Gastroesophageal sphincter (tissue), 4 donors: ENCODE measurements at regions not wholly inside any gene's neighbourhood (a gene's known extent, or its start where the extent isn't known, plus 50 kb on each side); places are given as distances from the start of the nearest gene placed in this dataset.

Experiments used
- ATAC-seq: fragments of 150-250 bp; one replicate; pipeline ENCODE4 v1.9.1; 2016; ENCODE audit warnings: mild to moderate bottlenecking, moderate library complexity
- H3K27ac ChIP-seq, 4 donors: fragments of 200-600 bp; sonication (generic) in 3 of 4; 1 replicate in 3 of 4; 2 replicates in 1 of 4; pipeline ENCODE4 v1.5.1; 2016 to 2019
- H3K27me3 ChIP-seq: fragments of 200-600 bp; sonication (generic); one replicate; pipeline ENCODE4 v1.5.1; 2019
- H3K36me3 ChIP-seq, 2 donors: fragments of 200-600 bp; sonication (generic); one replicate each; pipeline ENCODE4 v1.5.1; 2019; ENCODE audit warnings: control low read depth in 1 of 2
- H3K4me1 ChIP-seq, 3 donors: fragments of 200-600 bp; sonication (generic); 1 replicate in 2 of 3; 2 replicates in 1 of 3; pipeline ENCODE4 v1.5.1; 2016 to 2019; ENCODE audit warnings: control low read depth in 2 of 3
- H3K4me3 ChIP-seq, 2 donors: fragments of 200-600 bp; sonication (generic); one replicate each; pipeline ENCODE4 v1.5.1; 2019; ENCODE audit warnings: mild to moderate bottlenecking in 1 of 2, moderate library complexity in 1 of 2
- H3K9me3 ChIP-seq, 3 donors: fragments of 200-600 bp; sonication (generic); one replicate each; pipeline ENCODE4 v1.5.1; 2017 to 2019; ENCODE audit warnings: control low read depth in 2 of 3
- CTCF ChIP-seq, 4 experiments: fragments of 200-600 bp in 2 of 4; fragments of 450-650 bp in 2 of 4; sonication (generic) in 1 of 4; IDR thresholded peaks; one replicate each; pipeline ENCODE4 v1.5.1; 2017 to 2019; ENCODE audit warnings: antibody characterized with exemption in 4 of 4, mild to moderate bottlenecking in 2 of 4, moderate library complexity in 2 of 4
- EP300 ChIP-seq: sonication (generic); formaldehyde crosslinking; IDR thresholded peaks from one replicate; pipeline ENCODE4 v1.6.1; 2017; ENCODE audit warnings: antibody characterized with exemption, mild to moderate bottlenecking
- POLR2A ChIP-seq, 2 donors: fragments of 450-650 bp; IDR thresholded peaks; one replicate each; pipeline ENCODE4 v1.6.1; 2017; ENCODE audit warnings: antibody characterized with exemption in 2 of 2, mild to moderate bottlenecking in 2 of 2, moderate library complexity in 1 of 2
- POLR2AphosphoS5 ChIP-seq: sonication (generic); formaldehyde crosslinking; IDR thresholded peaks from one replicate; pipeline ENCODE4 v1.6.1; 2017; ENCODE audit warnings: antibody characterized with exemption
- WGBS, 2 donors: methylation state at CpG; one replicate each; pipeline ENCODE4 v1.1.5; 2018; ENCODE audit warnings: low coverage in 1 of 2; 5-methylcytosine and 5-hydroxymethylcytosine counted together

- Histone ChIP-seq H3K9me3 (no peaks in the 10 kb centered on the region), H3K36me3 (no peaks in the 10 kb centered on the region), H3K4me1 (peaks cover 0 to 14% (median under 1%) of the 10 kb centered on the region in 3 donors), H3K27me3 (no peaks in the 10 kb centered on the region), H3K27ac (no peak overlapping the region), H3K4me3 (no peak overlapping the region)
- no peak for ATAC-seq
- WGBS, 2 donors, result 92 to 93% methylated on average over 2 to 4 of the region's 10 CpGs
- TF ChIP-seq POLR2A (IDR thresholded peaks at IDR 0.05) (no peak), POLR2AphosphoS5 (no peak), EP300 (no peak), CTCF (IDR thresholded peaks at IDR 0.05) (no peak)
Observed at GRCh38 chr11:76260296-76260925, 54.1 kb upstream of the WNT11 start.

- Histone ChIP-seq H3K4me3 (no peak overlapping the region), H3K9me3 (no peaks in the 10 kb centered on the region), H3K36me3 (no peaks in the 10 kb centered on the region), H3K4me1 (peaks cover 0 to 8% (median 0%) of the 10 kb centered on the region in 3 donors), H3K27ac (no peak overlapping the region), H3K27me3 (no peaks in the 10 kb centered on the region)
- TF ChIP-seq CTCF (IDR thresholded peaks at IDR 0.05) (no peak), POLR2AphosphoS5 (no peak), EP300 (no peak), POLR2A (IDR thresholded peaks at IDR 0.05) (no peak)
- no peak for ATAC-seq
Observed at GRCh38 chr11:76259299-76259908, 53.1 kb upstream of the WNT11 start.

GRCh38 chr11:76257074-76257719 lies 50.9 kb upstream of the WNT11 start:
- H3K9me3 ChIP-seq, result no peaks in the 10 kb centered on the region
- no peak overlapping the region for H3K27ac ChIP-seq
- 100% methylated on average over 1 of the region's 15 CpGs; no CpG with 5 or more reads in 1 of the 2 donors for WGBS, 2 donors
- no peaks in the 10 kb centered on the region for H3K27me3 ChIP-seq
- peaks cover 0 to 8% (median 0%) of the 10 kb centered on the region in 3 donors for H3K4me1 ChIP-seq
- no peak overlapping the region for H3K4me3 ChIP-seq
- TF ChIP-seq POLR2A (IDR thresholded peaks at IDR 0.05) (no peak), CTCF (IDR thresholded peaks at IDR 0.05) (no peak), POLR2AphosphoS5 (no peak), EP300 (no peak)
- no peaks in the 10 kb centered on the region for H3K36me3 ChIP-seq
- no peak for ATAC-seq

GRCh38 chr11:76256448-76256847 lies 50.1 kb upstream of the WNT11 start:
- Histone ChIP-seq H3K9me3 (no peaks in the 10 kb centered on the region), H3K27ac (no peak overlapping the region), H3K27me3 (no peaks in the 10 kb centered on the region), H3K4me3 (no peak overlapping the region), H3K4me1 (peaks cover 0 to 8% (median 0%) of the 10 kb centered on the region in 3 donors), H3K36me3 (no peaks in the 10 kb centered on the region)
- ATAC-seq, result no peak
- WGBS, 2 donors, result 86 to 100% methylated on average over 3 to 6 of the region's 14 CpGs
- TF ChIP-seq CTCF (IDR thresholded peaks at IDR 0.05), result no peak
- TF ChIP-seq EP300, result no peak
- no peak for TF ChIP-seq POLR2A (IDR thresholded peaks at IDR 0.05)
- TF ChIP-seq POLR2AphosphoS5, result no peak
